HG02642 (cell line): ENCODE measurements at regions not wholly inside any gene's neighbourhood (a gene's known extent, or its start where the extent isn't known, plus 50 kb on each side); places are given as distances from the start of the nearest gene placed in this dataset.

ENCODE experiments used
- ATAC-seq: cut with Tn5 transposase; IDR thresholded peaks from one replicate; pipeline ENCODE4 v1.9.1; 2021; ENCODE audit warnings: mild to moderate bottlenecking; ENCODE audit not compliant: unreplicated experiment, poor library complexity

- no peak for ATAC-seq
Measured at GRCh38 chr15:61640756-61641155, 411.7 kb upstream of the RORA start.

- no peak for ATAC-seq
Measured at GRCh38 chr15:61639491-61639890, 410.4 kb upstream of the RORA start.

- ATAC-seq = no peak
Measured at GRCh38 chr15:61634837-61635236, 405.7 kb upstream of the RORA start.

- ATAC-seq = no peak
Measured at GRCh38 chr15:61633951-61634350, 404.8 kb upstream of the RORA start.

GRCh38 chr15:61629269-61629668, 400.2 kb upstream of the RORA start:
- ATAC-seq = no peak

GRCh38 chr15:61624950-61625349, 395.8 kb upstream of the RORA start:
- no peak for ATAC-seq

GRCh38 chr15:61623746-61624145, 394.6 kb upstream of the RORA start:
- no peak for ATAC-seq

- ATAC-seq = no peak
Measured at GRCh38 chr15:61621865-61622264, 392.8 kb upstream of the RORA start.

- no peak for ATAC-seq
Measured at GRCh38 chr15:61621146-61621545, 392.0 kb upstream of the RORA start.

GRCh38 chr15:61620151-61620550, 391.0 kb upstream of the RORA start:
- ATAC-seq = no peak

- no peak for ATAC-seq
Measured at GRCh38 chr15:61613729-61614128, 384.6 kb upstream of the RORA start.

- no peak for ATAC-seq
Measured at GRCh38 chr15:61613138-61613537, 384.0 kb upstream of the RORA start.

- ATAC-seq = no peak
Measured at GRCh38 chr15:61612111-61612510, 383.0 kb upstream of the RORA start.

- ATAC-seq = no peak
Measured at GRCh38 chr15:61605343-61605742, 376.2 kb upstream of the RORA start.

GRCh38 chr15:61598655-61599054, 369.6 kb upstream of the RORA start:
- ATAC-seq = no peak

GRCh38 chr15:61584410-61584809, 355.3 kb upstream of the RORA start:
- ATAC-seq = no peak

GRCh38 chr15:61582092-61582491, 353.0 kb upstream of the RORA start:
- no peak for ATAC-seq

- ATAC-seq = no peak
Measured at GRCh38 chr15:61575597-61575996, 346.5 kb upstream of the RORA start.

GRCh38 chr15:61571026-61571425, 341.9 kb upstream of the RORA start:
- no peak for ATAC-seq

- no peak for ATAC-seq
Measured at GRCh38 chr15:61564785-61565184, 335.7 kb upstream of the RORA start.

- ATAC-seq = no peak
Measured at GRCh38 chr15:61558172-61559136, 329.4 kb upstream of the RORA start.

GRCh38 chr15:61556037-61556648, 327.0 kb upstream of the RORA start:
- no peak for ATAC-seq
